Transverse colon (tissue), 3 donors: ENCODE measurements at regions not wholly inside any gene's neighbourhood (a gene's known extent, or its start where the extent isn't known, plus 50 kb on each side); places are given as distances from the start of the nearest gene placed in this dataset.
"Not testable (repeated sequence)": the region's sequence is repeated elsewhere in the genome, so short reads cannot be mapped to it uniquely, and the experiment has no call there.

Source experiments
- CTCF ChIP-seq, 5 experiments: fragments of 200-600 bp in 3 of 5; fragments of 450-650 bp in 2 of 5; sonication (generic) in 3 of 5; IDR thresholded peaks; 1 replicate in 2 of 5; 2 replicates in 3 of 5; pipeline ENCODE4 v1.5.1; 2016 to 2017; ENCODE audit warnings: antibody characterized with exemption in 5 of 5, inconsistent platforms in 3 of 5, mild to moderate bottlenecking in 2 of 5, moderate library complexity in 1 of 5
- EP300 ChIP-seq: sonication (generic); formaldehyde crosslinking; IDR thresholded peaks from one replicate; pipeline ENCODE4 v1.6.1; 2017; ENCODE audit warnings: antibody characterized with exemption, low read depth

DNA sequence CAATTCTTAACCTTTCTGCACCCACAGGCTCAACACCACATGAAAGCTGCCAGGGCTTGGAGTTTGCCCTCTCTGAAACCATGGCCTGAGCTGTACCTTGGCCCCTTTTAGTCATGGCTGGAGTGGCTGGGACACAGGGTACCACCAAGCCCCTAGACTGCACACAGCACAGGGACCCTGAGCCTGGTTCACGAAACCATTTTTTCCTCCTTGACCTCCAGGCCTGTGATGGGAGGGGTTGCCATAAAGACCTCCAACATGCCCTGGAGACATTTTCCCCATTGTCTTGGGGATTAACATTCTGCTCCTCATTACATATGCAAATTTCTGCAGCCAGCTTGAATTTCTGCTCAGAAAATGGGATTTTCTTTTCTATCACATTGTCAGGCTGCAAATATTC lies 113.4 kb downstream of the XPNPEP1 start:
- TF ChIP-seq EP300; CTCF (IDR thresholded peaks at IDR 0.05): not testable (repeated sequence)
